HCT116 (cell line): ENCODE measurements at regions not wholly inside any gene's neighbourhood (a gene's known extent, or its start where the extent isn't known, plus 50 kb on each side); places are given as distances from the start of the nearest gene placed in this dataset.

ENCODE experiments used
- CTCF ChIP-seq, 3 experiments: fragments of 200-600 bp in 1 of 3; sonication (generic) in 1 of 3; IDR thresholded peaks in 2 of 3; conservative IDR thresholded peaks in 1 of 3; 2 replicates each; pipeline ENCODE4 v1.5.1; 2012 to 2017; ENCODE audit warnings: low read depth in 2 of 3, low read length in 2 of 3, antibody characterized with exemption in 1 of 3, borderline replicate concordance in 1 of 3, control low read depth in 1 of 3, mild to moderate bottlenecking in 1 of 3, mixed read lengths in 1 of 3, mixed run types in 1 of 3, moderate library complexity in 1 of 3; ENCODE audit not compliant: insufficient read depth in 1 of 3
- EZH2phosphoT487 ChIP-seq: fragments of 200-600 bp; IDR thresholded peaks from 2 replicates; pipeline ENCODE4 v1.6.1; 2018; ENCODE audit warnings: antibody characterized with exemption, borderline replicate concordance
- JUND ChIP-seq: IDR thresholded peaks from 2 replicates; pipeline ENCODE4 v1.6.1; 2012
- POLR2A ChIP-seq: IDR thresholded peaks from 2 replicates; pipeline ENCODE4 v1.7.0; 2011; ENCODE audit warnings: borderline replicate concordance; ENCODE audit not compliant: insufficient read depth, insufficient read length; ENCODE audit errors: extremely low read depth
- POLR2AphosphoS5 ChIP-seq: IDR thresholded peaks from 2 replicates; pipeline ENCODE4 v1.6.1; 2011; ENCODE audit warnings: mild to moderate bottlenecking, low read depth, low read length, moderate library complexity
- RAD21 ChIP-seq: IDR thresholded peaks from 2 replicates; pipeline ENCODE4 v1.6.1; 2012; ENCODE audit warnings: low read depth, mild to moderate bottlenecking
- REST ChIP-seq: IDR thresholded peaks from 2 replicates; pipeline ENCODE4 v1.6.1; 2012; ENCODE audit warnings: low read depth
- SIN3A ChIP-seq: IDR thresholded peaks from 2 replicates; pipeline ENCODE4 v1.6.1; 2012; ENCODE audit warnings: low read depth
- SRF ChIP-seq: IDR thresholded peaks from 2 replicates; pipeline ENCODE4 v1.6.1; 2012; ENCODE audit warnings: low read depth
- TCF7L2 ChIP-seq: IDR thresholded peaks from 2 replicates; pipeline ENCODE4 v1.7.0; 2011; ENCODE audit warnings: borderline replicate concordance, inconsistent platforms; ENCODE audit not compliant: insufficient read depth, insufficient read length; ENCODE audit errors: extremely low read depth
- YY1 ChIP-seq: IDR thresholded peaks from 2 replicates; pipeline ENCODE4 v1.6.1; 2011; ENCODE audit warnings: low read length, low read depth, moderate library complexity, mild to moderate bottlenecking; ENCODE audit not compliant: insufficient replicate concordance; ENCODE audit errors: extremely low read depth

GRCh38 chr17:70881093-70881492 lies 711.8 kb downstream of the KCNJ2 start:
- TF ChIP-seq RAD21, result no peak
- no peak for TF ChIP-seq EZH2phosphoT487
- TF ChIP-seq CTCF (IDR thresholded peaks at IDR 0.05 in 2 of 3, conservative IDR thresholded peaks at IDR 0.05 in 1 of 3; ENCODE audit: borderline replicate concordance in 1 of 3, insufficient read depth in 1 of 3, low read depth in 2 of 3, low read length in 2 of 3), result no peak
- TF ChIP-seq POLR2AphosphoS5, result no peak
- TF ChIP-seq YY1, result no peak
- no peak for TF ChIP-seq TCF7L2
- TF ChIP-seq SIN3A, result no peak
- TF ChIP-seq POLR2A, result no peak
- no peak for TF ChIP-seq JUND
- no peak for TF ChIP-seq REST
- no peak for TF ChIP-seq SRF
